ENCODE measurements at regions not wholly inside any gene's neighbourhood (a gene's known extent, or its start where the extent isn't known, plus 50 kb on each side); places are given as distances from the start of the nearest gene placed in this dataset.
"Not testable (repeated sequence)": the region's sequence is repeated elsewhere in the genome, so short reads cannot be mapped to it uniquely, and the experiment has no call there.

DNA sequence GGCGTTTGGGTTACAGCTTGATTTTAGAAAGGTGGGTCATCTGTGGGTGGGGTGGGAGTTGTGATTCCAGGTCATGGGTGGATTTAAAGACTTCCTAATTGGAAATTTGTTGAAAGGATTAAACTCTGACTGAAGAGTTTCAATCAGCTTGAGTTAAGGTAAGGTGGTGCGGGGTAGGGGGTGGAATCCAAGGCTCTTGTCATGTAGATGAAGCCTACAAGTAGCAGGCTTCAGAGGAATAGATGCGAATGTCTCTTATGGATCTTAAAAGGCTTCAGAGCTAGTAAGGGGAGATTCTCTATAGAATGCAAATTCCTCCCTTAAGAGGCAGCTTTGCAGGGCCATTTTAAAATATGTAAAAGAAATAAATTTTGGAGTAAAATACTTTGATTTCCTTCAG is 645.3 kb downstream of the FRK start:
- no peak for DNase-seq (ENCODE audit: low spot score)

DNA sequence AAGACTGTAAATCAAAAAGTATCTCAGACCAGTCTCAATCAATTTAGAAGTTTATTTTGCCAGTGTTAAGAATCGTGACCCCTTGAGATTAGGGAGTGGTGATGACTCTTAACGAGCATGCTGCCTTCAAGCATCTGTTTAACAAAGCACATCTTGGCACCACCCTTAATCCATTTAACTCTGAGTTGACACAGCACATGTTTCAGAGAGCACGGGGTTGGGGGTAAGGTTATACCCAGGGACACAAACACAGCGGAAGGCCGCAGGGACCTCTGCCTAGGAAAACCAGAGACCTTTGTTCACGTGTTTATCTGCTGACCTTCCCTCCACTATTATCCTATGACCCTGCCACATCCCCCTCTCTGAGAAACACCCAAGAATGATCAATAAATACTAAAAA is 645.8 kb downstream of the FRK start:
- DNase-seq (ENCODE audit: low spot score): not testable (repeated sequence)

DNA sequence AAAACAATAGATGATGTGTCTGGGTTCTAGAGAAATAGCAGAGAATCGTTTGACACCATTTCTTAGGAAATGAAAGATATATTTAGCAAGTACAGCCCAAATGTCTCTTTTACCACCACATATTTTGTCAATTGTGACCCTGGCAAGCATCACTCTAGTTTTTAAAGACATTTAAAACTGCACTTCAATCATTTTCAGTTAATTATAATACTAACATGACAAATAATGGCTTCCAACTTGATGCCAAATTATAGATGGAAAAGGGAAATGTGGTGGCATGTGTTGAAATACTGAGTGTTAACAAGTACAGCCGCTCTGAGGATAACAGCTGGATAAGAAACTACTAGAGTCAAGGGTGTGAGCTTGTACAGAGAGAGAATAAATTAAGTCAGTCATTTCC is 648.9 kb downstream of the FRK start:
- no peak for DNase-seq (ENCODE audit: low spot score)

- DNase-seq (ENCODE audit: low spot score): no peak
These were observed 656.2 kb downstream of the FRK start for GRCh38 chr6:115404446-115404845.

- DNase-seq (ENCODE audit: low spot score): no peak
These were observed 662.1 kb downstream of the FRK start for GRCh38 chr6:115398607-115399006.

DNA sequence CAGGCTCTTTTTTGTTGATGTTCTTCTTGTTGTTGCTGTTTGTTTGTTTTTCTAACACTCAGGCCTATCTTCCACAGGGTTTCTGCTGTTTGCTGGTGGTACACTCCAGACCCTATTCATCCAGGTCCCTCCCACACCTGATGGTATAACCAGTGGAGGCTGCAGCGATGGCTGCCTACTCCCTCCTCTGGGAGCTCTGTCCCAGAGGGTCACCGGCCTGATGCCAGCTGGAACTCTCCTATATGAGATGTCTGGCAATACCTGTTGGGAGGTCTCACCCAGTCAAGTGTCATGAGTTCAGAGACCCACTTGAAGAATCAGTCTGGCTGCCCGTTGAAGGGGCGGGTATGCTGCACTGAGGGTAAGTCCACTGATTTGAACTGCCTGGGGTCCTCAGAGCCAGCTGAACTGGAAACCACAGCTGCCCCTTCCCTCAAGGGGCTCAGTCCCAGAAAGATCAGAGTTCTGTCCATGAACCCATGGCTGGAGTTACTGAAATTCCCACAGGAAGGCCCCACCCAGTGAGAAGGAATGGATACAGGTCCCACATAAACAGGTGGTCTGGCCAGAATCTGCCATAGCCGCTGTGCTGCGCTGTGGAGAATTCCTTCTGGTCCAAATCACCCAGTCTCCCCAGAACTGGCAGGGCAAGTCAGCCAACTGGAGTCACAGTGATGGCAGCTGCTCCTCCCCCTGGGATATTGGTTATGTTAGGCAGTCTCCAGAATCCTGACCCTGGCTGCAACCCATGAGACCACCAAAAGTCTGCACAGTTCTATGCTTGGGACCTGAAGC is 664.4 kb downstream of the FRK start:
- no peak for DNase-seq (ENCODE audit: low spot score)

DNA sequence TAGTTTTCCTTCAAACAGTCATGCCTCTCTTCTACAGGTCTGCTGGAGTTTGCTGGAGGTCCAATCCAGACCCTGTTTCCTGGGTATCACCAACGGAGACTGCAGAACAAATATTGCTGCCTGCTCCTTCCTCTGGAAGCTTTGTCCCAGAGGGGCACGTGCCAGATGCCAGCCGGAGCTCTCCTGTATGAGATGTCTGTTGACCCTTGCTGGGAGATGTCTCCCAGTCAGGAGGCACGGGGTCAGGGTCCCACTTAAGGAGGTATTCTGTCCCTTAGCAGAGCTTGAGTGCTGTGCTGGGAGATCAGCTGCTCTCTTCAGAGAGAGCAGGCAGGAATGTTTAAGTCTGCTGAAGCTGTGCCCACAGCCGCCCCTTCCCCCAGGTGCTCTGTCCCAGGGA is 666.9 kb downstream of the FRK start:
- no peak for DNase-seq (ENCODE audit: low spot score)

- DNase-seq (ENCODE audit: low spot score): no peak
These were observed 690.5 kb downstream of the FRK start for GRCh38 chr6:115370202-115370601.

DNA sequence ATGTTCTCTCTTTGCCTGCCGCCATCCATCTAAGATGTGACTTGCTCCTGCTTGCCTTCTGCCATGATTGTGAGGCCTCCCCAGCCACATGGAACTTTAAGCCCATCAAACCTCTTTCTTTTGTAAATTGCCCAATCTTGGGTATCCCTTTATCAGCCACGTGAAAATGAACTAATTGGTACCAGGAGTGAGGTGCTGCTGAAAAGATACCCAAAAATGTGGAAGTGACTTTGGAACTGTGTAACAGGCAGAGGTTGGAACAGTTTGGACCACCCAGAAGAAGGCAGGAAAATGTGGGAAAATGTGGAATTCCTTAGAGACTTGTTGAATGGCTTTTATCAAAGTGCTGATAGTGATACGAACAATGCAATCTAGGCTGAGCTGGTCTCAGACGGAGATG is 694.9 kb downstream of the FRK start:
- no peak for DNase-seq (ENCODE audit: low spot score)

DNA sequence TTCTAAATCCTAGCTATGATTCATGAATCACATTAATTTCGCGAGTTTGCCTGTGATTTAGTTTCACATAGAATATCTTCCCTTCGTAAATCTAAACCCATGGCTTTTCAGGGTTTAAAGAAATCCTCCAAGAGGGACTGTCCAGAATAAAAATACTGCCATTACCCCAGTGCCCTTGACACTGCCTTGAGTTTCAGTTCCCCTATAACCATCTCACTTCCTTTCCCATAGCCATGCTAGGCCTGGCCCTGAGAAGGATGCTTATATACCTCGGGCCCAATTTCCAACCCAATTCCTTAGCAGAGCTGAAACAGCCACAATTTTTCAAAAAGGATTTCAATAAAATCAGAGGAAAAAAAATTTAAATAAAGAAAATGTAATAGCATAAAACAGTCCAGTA is 697.3 kb downstream of the FRK start:
- no peak for DNase-seq (ENCODE audit: low spot score)

DNA sequence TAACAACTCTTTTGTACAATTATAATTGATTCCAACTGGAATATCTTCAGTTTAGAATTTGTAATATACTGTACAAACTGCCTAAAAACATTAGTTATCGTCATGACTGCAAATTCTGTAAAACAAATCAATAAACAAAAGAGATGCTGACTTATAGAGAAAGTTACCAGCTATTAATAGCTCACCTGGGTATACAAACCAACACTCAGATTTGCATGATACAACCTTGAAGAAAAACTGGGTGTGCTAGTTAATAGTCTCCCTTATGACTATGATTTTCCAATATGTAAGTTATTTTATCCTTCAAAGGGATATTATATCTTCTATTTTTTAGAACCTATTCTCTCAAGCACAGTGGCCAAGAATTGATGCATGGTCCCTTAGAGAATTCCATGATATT is 698.5 kb downstream of the FRK start:
- DNase-seq (ENCODE audit: low spot score): no peak

DNA sequence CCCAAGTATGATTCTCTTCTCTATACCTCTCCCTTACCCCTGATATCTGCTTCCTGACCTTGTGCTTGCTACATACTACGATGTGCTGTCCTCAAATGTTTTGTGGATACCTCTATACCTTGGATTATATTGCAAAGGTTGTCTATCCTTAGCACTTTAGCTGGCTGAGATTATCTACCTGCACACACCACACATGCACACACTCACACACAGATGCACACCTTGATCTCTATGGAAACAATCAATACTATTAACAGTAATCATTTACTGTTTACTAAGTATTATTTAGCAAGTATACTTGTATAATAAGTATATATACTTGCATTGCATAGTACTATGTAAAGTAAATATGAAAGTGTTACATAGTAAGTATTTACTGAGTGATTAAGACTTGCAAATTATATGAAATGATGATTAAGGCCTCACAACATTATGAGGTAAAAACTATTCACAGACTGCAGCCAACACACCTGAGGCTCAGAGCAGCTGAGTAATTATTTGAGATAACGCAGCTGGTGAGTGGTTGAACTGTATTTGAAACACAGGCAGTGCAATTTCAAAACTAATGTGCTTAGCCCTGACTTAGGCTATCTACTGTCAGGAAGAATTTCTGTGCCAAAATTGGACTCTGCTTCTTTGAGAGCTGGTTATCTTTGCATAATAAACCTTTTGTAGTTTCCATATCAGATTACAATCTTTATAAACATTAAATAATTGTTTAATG is 699.9 kb downstream of the FRK start:
- no peak for DNase-seq (ENCODE audit: low spot score)

DNA sequence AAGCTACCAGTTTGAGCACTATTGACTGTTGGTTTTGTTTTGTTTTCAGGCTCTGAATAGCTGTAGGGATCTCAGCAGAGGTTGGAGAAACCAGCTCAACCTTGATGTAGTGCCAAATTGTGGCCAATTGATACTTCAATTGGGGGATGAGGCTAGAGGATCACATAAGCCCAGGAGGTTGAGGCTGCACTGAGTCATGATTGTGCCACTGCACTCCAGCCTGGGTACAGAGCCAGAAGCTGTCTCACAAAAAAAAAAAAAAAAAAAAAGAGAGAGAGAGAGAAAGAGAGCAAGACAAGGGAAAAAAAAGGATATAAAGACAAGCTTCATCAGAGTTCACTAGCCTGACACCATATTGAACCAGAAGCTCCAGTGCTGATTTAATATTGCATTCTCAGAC is 702.1 kb downstream of the FRK start:
- DNase-seq (ENCODE audit: low spot score): no peak

DNA sequence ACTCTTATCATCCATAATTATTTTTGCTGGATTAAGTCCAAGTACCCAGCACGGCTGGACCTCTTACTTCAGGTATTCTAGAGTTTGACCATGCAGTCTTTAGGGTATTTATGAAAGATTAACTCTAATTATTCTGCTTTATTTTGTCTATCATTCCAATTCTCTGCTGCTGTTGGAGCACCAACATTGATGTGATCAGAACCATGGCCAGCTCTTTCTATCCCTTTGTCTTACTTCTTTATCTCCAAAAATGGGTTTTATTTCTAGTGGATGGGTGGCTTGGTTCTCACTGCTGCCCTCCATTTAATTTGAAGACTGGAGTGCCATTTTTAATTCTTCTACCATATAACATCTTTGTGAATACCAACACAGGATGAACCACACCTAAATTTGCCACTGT is 704.3 kb downstream of the FRK start:
- DNase-seq (ENCODE audit: low spot score): no peak

DNA sequence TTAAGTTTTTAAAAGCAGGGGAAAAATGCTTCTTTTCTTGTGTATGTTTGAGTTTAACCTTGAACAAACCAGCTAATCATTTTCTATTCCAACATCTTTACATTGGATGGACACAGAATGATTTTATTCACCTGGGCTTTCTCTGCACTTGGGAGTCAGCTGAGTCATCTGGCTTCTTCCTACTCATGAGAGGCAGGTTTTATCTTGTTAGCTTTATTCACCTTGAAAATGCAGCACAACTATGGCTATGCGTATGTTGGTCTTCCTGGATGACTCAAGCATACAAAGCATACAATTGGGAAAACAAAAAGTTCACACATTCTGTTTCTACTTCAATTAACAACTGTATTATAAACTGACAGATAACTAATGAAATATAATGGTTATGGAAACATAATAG is 737.7 kb downstream of the FRK start:
- no peak for DNase-seq (ENCODE audit: low spot score)

DNA sequence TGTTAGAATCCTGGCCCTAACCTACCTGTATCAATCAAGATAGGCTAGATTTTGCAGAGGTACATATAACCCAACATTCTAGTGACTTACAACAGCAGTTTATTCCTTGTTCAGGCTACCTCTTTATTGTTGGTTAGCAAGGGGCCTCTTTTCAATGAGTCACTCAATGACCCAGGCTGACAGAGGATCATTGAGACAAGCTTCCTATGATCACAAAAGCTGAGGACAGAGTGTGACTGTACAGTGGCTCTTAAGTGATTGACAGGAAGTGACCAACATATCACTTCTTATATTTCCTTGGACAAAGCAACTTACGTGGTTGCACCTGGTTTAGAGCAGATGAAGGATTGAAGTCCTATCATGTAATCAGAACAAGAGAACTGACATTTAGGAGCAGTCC is 740.9 kb downstream of the FRK start:
- DNase-seq (ENCODE audit: low spot score): no peak

DNA sequence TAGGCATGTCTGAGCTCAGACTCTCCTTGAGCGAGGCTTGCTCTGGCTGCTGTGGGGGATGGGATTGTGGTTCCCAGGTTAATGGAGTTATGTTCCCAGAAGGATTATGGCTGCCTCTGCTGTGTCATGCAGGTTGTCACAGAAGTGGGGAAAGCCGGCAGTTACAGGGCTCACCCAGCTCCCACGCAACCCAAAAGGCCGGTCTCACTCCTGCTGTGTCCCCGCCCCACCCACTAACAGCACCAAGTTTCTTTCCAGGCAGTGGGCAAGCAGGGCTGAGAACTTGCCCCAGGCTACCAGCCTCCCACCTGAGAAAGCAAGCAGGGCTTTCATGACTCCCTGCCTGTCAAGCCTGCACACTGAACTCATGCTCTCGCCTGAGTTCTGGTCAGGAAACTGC is 750.5 kb downstream of the FRK start:
- DNase-seq (ENCODE audit: low spot score): no peak

GRCh38 chr6:115302731-115303130 is 758.0 kb downstream of the FRK start:
- DNase-seq (ENCODE audit: low spot score): no peak

DNA sequence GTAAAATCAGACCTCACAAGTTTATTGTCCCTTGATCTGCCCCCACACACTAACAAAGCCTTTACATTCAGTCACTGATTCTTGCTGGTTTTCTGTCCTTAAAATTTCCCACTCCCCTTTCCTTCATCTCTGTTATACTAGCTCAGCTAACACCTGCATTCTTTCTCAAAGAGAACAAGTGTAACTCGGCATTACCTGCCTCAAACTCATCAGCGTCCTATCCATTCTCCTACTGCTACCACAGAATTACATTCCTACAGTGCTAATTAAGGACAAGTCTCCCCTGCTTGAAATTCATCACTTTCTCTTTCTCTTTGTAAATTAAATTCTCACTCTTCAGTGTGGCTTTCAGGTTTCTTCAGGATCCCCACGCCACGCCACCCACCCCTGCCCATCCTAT is 773.2 kb downstream of the FRK start:
- DNase-seq (ENCODE audit: low spot score): no peak

DNA sequence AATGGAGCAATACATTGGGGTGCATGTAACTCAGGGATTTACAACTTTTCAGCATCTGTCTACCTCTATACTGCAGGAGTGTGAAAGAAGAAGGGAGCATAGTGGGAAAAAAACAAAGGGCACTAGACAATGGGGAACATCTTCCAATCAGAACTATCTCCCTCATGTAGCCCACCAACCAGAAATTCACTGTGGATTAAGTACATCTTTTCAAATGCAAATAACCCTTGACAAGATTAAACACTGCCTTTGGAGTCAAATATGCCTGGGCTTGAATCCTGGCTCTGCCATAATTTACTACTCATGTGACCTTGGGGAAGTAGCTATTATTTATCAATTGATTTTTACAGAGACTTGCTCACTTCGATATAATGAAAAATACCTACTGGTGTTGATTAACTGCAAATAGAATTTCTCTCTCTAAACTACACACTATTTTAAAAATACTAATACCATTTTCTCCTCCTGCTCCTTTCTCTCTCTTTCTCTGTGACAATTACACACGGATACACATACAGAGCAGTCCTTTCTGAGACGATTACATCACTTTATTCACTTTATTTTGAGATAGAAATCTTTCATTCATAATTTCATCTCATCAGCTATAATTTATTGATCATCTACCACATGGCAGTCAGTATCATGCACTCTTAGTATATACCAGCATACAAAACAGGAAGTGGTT is 783.7 kb downstream of the FRK start:
- DNase-seq (ENCODE audit: low spot score): no peak

GRCh38 chr6:115272311-115272710 is 788.4 kb downstream of the FRK start:
- DNase-seq (ENCODE audit: low spot score): no peak

GRCh38 chr6:115271434-115271833 is 789.3 kb downstream of the FRK start:
- no peak for DNase-seq (ENCODE audit: low spot score)

DNA sequence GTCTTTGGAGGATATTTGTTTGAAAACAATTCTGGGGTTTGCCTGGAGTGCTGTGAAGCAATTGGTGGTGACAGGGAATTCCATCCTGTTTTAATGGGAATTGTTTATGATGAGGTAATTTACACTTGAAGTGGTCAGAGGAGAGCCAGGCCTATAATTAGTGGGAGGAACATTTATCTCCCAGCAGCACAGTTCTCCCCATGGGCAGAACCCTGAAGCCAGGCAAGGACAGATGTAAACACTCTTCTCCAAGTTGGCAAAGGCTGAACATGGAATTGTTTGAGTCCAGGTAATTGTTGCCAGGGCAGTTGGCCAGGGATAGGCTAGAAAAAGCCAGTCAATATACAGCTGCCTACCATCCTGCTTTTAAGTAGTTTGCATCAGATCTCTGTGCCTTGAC is 789.7 kb downstream of the FRK start:
- no peak for DNase-seq (ENCODE audit: low spot score)
